ENCODE measurements at regions not wholly inside any gene's neighbourhood (a gene's known extent, or its start where the extent isn't known, plus 50 kb on each side); places are given as distances from the start of the nearest gene placed in this dataset.

DNA sequence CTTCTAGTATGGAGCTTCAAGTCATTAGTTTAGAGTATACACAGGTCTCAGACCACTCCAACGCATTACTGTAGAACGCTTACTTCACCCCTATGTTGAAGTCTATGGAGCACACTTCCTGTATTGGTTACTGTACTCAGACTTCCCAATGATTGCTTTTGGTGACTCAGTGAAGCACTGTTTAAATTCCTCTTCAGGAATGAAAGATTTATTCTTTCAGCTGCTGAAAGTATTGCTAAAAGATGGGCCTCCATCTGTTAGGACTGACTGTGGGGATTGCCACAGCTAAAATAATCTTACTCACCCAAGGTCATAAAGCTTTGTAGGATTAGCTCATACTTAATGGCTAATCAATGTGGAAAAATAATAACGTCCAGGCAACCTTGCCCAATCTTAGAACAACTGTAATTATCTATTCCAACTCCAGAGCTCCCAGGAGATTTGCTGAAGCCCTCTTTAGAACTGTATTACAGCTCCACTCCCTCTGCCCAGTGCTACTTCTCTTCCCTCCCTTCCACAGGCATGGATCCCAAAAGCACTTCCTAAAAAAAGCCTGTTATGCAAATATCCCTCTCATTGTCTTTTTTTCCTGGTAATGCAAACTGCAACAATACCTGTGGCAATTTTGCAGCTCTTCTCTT is 281.9 kb upstream of the HS3ST1 start:
- Histone ChIP-seq H3K79me2 (ENCODE audit: insufficient read depth, low read length) (no peaks in the 10 kb centered on the region), H4K20me1 (ENCODE audit: insufficient read depth, low read length) (no peaks in the 10 kb centered on the region), H3K4me2 (ENCODE audit: low read depth, low read length) (no peak overlapping the region), H3K9me3 (ENCODE audit: low read length) (peaks cover 35% of the 10 kb centered on the region), H3K36me3 (replicated peaks in 1 of 2; ENCODE audit: control insufficient read depth in 1 of 2, insufficient read depth in 2 of 2, low read length in 2 of 2) (no peaks in the 10 kb centered on the region), H3K4me1 (ENCODE audit: insufficient read depth, low read length) (no peaks in the 10 kb centered on the region), H2AFZ (ENCODE audit: low read length) (no peak overlapping the region), H3K4me3 (replicated peaks in 1 of 3; ENCODE audit: insufficient read depth in 1 of 3, low read depth in 2 of 3, low read length in 3 of 3) (no peak overlapping the region), H3K27me3 (ENCODE audit: control insufficient read depth in 1 of 2, insufficient read depth in 2 of 2, low read length in 2 of 2) (no peaks in the 10 kb centered on the region), H3K27ac (ENCODE audit: extremely low read length, insufficient read depth, low read length) (no peak overlapping the region), H3K9ac (ENCODE audit: insufficient read depth, low read depth, low read length) (no peak overlapping the region)
- ChIA-PET POLR2A (no interaction called here), CTCF (ENCODE audit: low intra/inter-chr PET ratio, low total read pairs) (no interaction called here)
- WGBS (ENCODE audit: low lambda C conversion rate): 22% methylated on average over 3 of the region's 3 CpGs
- in situ Hi-C loops (cut with HindIII; ENCODE audit: extremely low pct_ligation_motif_present, low pct_unique_long_range_greater_than_20kb): loop anchor here (25.0 kb wide), 2 partner anchors 98 to 1123 kb away; no protein-coding TSS in a partner anchor
- no peak for FAIRE-seq
- TF ChIP-seq KDM6A (CRISPR knock-in tag; IDR thresholded peaks at IDR 0.05; ENCODE audit: low read depth): no peak
- TF ChIP-seq KAT8 (CRISPR knock-in tag; IDR thresholded peaks at IDR 0.05): no peak
- no peak for ATAC-seq
- intact Hi-C loops (cut with micrococcal nuclease; ENCODE audit: unreplicated experiment): no loop called here
- no peak for DNase-seq (ENCODE audit: low spot score)
- no TSS peak for BruUV-seq (replicated peaks)

DNA sequence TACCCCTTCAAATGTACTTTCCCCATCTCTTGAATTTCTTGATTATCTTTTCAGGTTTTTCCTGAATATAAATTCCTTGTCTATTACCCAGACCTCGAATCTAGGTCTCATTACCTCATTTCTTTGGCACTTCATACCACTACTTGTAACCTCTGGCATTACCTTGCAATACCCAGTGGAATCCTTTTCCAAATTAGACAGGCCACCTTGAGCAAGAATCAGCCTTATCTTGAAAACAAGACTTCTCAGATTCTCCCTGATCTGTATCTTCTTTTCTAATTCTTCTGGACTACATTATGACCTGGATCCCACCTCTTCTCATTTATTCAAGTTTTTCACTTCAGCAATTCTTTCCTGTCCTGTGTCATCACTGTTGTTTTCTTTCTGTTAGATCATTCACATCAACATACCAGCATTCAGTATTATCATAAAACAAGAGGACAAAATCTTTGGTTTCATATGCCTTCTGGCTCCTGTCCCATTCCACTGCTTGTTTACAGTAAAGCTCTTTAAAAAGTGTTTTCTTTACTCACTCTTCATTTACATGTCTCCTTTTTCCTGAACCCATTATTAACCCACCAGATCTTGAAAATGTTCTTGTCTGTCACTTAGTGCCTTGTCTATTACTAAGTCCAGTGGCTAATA is 275.6 kb upstream of the HS3ST1 start:
- in situ Hi-C loops (cut with HindIII; ENCODE audit: extremely low pct_ligation_motif_present, low pct_unique_long_range_greater_than_20kb) (loop anchor here (25.0 kb wide), 2 partner anchors 92 to 1117 kb away; no protein-coding TSS in a partner anchor), intact Hi-C loops (cut with micrococcal nuclease; ENCODE audit: unreplicated experiment) (no loop called here)
- Histone ChIP-seq H3K36me3 (replicated peaks in 1 of 2; ENCODE audit: control insufficient read depth in 1 of 2, insufficient read depth in 2 of 2, low read length in 2 of 2) (no peaks in the 10 kb centered on the region), H3K27ac (ENCODE audit: extremely low read length, insufficient read depth, low read length) (no peak overlapping the region), H4K20me1 (ENCODE audit: insufficient read depth, low read length) (no peaks in the 10 kb centered on the region), H3K9me3 (ENCODE audit: low read length) (peaks cover 68% of the 10 kb centered on the region), H3K4me3 (replicated peaks in 1 of 3; ENCODE audit: insufficient read depth in 1 of 3, low read depth in 2 of 3, low read length in 3 of 3) (no peak overlapping the region), H3K79me2 (ENCODE audit: insufficient read depth, low read length) (no peaks in the 10 kb centered on the region), H3K9ac (ENCODE audit: insufficient read depth, low read depth, low read length) (no peak overlapping the region), H2AFZ (ENCODE audit: low read length) (no peak overlapping the region), H3K27me3 (ENCODE audit: control insufficient read depth in 1 of 2, insufficient read depth in 2 of 2, low read length in 2 of 2) (no peaks in the 10 kb centered on the region), H3K4me1 (ENCODE audit: insufficient read depth, low read length) (no peaks in the 10 kb centered on the region), H3K4me2 (ENCODE audit: low read depth, low read length) (no peak overlapping the region)
- WGBS (ENCODE audit: low lambda C conversion rate): 3% methylated on average over 1 of the region's 1 CpG
- POLR2A ChIA-PET: no interaction called here
- DNase-seq (ENCODE audit: low spot score): no peak
- no TSS peak for BruUV-seq (replicated peaks)
- no peak for FAIRE-seq
- CTCF ChIA-PET (ENCODE audit: low intra/inter-chr PET ratio, low total read pairs): no interaction called here
- no peak for ATAC-seq
- TF ChIP-seq ZSCAN20 (CRISPR knock-in tag; IDR thresholded peaks at IDR 0.05; ENCODE audit: borderline replicate concordance): no peak
- TF ChIP-seq, protein P1, sequence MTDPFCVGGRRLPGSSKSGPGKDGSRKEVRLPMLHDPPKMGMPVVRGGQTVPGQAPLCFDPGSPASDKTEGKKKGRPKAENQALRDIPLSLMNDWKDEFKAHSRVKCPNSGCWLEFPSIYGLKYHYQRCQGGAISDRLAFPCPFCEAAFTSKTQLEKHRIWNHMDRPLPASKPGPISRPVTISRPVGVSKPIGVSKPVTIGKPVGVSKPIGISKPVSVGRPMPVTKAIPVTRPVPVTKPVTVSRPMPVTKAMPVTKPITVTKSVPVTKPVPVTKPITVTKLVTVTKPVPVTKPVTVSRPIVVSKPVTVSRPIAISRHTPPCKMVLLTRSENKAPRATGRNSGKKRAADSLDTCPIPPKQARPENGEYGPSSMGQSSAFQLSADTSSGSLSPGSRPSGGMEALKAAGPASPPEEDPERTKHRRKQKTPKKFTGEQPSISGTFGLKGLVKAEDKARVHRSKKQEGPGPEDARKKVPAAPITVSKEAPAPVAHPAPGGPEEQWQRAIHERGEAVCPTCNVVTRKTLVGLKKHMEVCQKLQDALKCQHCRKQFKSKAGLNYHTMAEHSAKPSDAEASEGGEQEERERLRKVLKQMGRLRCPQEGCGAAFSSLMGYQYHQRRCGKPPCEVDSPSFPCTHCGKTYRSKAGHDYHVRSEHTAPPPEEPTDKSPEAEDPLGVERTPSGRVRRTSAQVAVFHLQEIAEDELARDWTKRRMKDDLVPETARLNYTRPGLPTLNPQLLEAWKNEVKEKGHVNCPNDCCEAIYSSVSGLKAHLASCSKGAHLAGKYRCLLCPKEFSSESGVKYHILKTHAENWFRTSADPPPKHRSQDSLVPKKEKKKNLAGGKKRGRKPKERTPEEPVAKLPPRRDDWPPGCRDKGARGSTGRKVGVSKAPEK (CRISPR knock-in tag; IDR thresholded peaks at IDR 0.05; ENCODE audit: borderline replicate concordance): no peak
- TF ChIP-seq NR3C1 (CRISPR knock-in tag; IDR thresholded peaks at IDR 0.05): no peak
- no peak for TF ChIP-seq ZNF354B (CRISPR knock-in tag; IDR thresholded peaks at IDR 0.05)
- TF ChIP-seq, protein P2, sequence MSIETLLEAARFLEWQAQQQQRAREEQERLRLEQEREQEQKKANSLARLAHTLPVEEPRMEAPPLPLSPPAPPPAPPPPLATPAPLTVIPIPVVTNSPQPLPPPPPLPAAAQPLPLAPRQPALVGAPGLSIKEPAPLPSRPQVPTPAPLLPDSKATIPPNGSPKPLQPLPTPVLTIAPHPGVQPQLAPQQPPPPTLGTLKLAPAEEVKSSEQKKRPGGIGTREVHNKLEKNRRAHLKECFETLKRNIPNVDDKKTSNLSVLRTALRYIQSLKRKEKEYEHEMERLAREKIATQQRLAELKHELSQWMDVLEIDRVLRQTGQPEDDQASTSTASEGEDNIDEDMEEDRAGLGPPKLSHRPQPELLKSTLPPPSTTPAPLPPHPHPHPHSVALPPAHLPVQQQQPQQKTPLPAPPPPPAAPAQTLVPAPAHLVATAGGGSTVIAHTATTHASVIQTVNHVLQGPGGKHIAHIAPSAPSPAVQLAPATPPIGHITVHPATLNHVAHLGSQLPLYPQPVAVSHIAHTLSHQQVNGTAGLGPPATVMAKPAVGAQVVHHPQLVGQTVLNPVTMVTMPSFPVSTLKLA (IDR thresholded peaks at IDR 0.05): no peak
- TF ChIP-seq DMTF1 (CRISPR knock-in tag; IDR thresholded peaks at IDR 0.05): no peak
- no peak for TF ChIP-seq NCOA5 (CRISPR knock-in tag; IDR thresholded peaks at IDR 0.05)
- TF ChIP-seq ZNF598 (CRISPR knock-in tag; IDR thresholded peaks at IDR 0.05; ENCODE audit: borderline replicate concordance): no peak
- TF ChIP-seq ZNF83 (CRISPR knock-in tag; IDR thresholded peaks at IDR 0.05; ENCODE audit: borderline replicate concordance): no peak

All from HepG2 (cell line).